Stimulated activated CD8-positive, alpha-beta memory T cell treated with anti-CD3 and anti-CD28 coated beads, Interleukin-12 subunit alpha, Interleukin-12 subunit beta, amount 100 ng/mL, for 1 hour (primary cell): ENCODE measurements at regions not wholly inside any gene's neighbourhood (a gene's known extent, or its start where the extent isn't known, plus 50 kb on each side); places are given as distances from the start of the nearest gene placed in this dataset.

ENCODE experiments used
- DNase-seq: peaks from one replicate; pipeline ENCODE4 v3.0.0-alpha.2; 2020; ENCODE audit warnings: low read depth

DNA sequence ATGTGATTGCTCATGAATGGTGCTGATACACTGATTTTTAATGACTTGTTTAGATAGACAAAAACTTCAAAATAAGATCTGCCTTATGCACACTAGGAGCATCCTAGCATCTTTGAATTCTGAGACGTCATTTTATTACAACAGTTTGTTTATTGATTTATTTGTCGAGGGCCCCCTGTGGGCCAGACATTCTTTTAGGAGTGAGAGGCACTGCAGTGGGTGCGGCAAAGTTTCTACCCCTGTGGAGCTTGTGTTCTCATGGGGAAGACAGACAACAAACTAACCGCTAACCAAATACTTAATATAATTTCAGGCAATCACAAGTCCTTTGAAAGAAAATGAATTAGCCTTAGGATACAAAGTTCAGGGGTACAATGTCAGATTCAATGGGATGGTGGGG lies 363.1 kb downstream of the RPS24 start:
- no peak for DNase-seq

DNA sequence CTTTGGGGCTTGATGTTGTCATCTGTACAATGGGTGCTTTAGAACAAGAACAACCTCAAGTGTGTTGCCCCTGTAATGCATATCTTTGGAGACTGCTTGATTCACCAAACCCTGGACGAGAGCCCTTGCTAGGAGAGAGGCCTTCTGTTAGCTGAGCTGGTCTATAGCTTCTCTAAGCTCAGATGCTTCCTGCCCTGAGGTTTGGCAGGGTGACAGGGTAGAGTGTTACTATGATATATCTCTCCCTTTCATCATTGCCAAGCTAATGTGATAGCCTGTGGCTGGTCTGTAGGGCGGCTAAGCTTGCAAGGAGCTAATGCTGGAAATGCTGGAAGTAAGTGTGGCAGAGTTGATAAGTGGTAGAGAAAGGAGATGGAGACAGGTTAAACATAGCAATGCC lies 364.1 kb downstream of the RPS24 start:
- no peak for DNase-seq

DNA sequence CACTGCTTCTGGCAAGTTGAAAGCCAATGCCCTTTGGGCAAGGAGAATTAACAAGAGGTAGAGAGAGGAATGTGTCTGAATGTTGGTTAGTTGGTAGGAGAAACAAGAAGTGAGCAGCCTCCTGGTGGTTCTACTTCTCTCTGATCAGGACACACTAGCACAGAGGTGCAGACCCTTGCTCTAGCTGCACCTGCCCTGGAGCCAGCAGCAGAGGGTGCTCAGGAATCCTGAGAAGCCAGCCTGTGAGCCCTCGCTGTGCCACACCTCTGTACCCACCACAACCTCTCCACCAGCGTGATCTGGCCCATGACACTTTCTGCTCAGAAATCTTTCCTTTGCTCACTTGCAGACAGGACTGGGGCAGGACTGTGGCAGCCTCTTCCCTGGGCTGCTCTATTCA lies 364.7 kb downstream of the RPS24 start:
- no peak for DNase-seq

DNA sequence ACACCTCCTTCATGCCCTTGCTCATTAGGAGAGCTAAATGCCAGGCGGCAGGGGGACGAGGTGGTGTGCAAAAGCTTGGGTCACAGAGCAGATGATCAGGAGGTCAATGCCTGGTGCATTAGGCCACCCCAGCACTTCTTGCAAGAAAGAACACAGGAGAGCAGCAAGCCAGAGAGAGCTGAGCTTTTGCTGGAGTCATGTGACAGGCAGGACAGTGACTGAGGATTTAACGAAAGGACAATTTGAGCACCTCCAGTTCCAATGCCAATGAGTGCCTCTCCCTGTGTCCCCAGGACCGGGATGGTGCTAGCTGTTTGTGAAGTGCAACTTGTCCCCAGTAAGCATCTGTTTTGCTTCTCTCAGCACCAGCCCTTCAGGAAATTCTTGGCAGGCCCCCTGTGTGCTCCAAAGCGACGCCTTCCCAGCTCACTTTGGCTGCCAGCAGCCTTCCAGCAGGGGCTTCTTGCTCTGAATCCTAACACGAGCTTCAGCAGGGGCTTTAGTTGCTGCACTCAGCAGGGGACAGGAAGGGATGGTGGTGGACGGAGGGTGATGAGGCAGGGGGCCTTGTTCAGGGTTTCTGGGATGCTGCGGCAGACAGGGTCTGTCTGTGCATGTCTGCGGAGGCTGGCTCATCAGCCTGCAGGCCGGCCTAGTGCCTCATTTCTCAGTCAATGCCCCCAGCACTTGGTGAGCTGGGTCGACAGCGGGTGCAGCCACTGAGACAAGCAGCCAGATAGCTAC lies 368.1 kb downstream of the RPS24 start:
- no peak for DNase-seq

DNA sequence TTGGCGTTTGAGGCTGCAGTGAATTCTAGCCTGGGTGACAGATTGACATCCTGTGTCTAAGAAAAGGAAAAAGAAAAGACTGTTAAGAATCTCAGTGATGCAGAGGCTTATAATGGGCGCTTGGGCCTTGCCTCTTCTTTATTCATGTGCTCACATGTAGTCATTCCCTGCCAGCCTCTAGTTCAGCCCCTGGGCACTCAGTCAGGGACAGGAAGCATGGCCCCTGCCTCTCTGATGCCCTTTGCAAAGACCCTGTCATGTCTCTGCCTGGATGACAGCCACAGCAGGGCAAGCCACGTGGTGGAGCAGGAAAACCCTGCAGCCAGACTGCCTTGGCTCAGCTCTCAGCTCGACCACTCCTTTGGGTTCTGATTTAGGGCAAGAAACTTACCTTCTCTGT lies 368.9 kb downstream of the RPS24 start:
- no peak for DNase-seq

DNA sequence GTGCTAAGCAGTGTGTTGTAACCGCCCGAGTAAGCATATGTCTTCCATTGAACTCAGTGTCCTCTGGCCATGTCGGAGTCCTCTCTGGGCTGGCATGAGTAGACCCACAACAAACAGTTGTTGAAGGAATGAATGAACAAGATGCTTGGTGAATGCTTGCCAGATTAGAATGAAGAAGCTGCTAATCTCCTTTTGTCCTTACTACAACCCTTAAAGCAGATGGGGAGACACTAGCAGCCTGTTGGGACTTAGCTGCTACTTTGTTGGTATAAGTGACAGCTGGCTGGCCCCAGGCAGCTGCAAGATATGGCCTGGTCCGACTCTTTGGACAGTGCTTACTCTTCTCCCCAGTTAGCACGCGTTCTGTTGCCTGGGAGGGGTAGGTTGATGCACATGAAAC lies 370.1 kb downstream of the RPS24 start:
- no peak for DNase-seq

DNA sequence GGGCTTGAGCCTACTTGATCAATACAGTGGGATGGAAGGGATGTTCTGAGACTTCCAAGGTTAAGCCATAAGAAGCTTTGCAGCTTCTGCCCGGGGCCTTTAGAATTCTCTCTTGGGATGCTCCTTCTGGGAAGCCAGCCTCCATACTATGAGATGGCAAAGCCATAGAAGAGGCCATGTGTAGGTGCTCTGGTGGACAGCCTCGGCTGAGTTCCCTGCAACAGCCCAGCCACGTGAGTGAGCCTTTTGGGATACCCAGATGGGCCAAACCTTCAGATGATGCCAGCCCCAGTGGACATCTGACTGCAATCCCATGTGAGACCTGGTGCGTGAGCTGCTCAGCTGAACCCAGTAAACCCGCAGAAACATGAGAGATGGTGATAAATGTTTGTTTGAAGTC lies 370.6 kb downstream of the RPS24 start:
- no peak for DNase-seq

DNA sequence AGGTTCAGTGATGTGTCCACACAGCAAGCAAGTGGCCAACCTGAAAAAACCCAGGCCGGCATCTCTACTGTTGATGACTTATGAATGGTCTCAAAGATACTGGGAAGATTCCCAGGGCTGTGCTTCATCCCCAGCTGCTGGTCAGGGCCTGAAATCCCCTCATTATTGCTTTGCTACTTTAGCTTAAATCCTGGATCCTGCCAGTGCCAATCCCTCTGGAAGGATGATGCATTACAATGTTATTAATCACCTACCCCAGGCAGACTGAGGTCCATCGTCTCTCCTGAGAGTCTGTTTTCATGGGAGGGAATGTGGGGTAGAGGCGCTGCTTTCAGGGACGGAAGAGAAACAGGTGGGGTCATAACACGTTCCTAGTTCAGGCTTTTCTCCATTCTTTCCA lies 371.6 kb downstream of the RPS24 start:
- DNase-seq: no peak

DNA sequence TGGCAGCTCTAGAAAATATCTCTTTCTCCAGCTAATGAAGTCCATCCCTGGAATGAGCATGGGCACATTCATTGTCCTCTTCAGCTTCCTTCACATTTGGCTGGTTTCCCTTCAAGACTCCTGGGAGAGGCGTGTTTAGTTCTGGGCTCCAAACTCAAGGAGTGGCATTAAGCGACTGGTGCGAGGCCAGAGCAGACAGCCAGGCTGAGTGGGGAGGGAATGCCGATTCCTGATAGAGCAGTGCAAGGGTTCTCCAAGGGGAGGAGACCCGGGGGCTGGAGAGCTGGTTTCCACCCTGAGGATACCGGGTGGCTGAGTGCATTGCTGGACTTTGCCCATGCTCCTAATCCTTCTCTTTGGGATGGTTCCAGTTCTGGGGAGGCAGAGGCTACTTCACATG lies 372.1 kb downstream of the RPS24 start:
- DNase-seq: no peak

DNA sequence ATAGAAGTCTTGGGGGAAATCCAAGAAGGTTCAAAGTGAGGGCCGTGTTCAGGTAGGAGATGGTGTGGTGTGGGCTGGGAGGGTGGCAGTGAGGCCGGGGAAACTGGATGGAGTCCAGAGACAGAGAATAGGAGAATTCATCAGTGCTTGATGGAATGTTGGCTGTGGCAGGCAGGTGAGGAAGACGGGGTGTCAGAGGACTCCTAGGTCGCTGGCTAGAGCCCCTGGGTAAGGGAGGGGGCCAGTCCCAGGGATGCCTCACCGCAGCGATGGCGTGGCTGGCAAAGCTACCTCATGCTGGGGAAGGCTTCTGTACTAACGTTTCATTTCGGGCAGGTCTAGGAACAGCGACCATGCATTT lies 373.0 kb downstream of the RPS24 start:
- no peak for DNase-seq

DNA sequence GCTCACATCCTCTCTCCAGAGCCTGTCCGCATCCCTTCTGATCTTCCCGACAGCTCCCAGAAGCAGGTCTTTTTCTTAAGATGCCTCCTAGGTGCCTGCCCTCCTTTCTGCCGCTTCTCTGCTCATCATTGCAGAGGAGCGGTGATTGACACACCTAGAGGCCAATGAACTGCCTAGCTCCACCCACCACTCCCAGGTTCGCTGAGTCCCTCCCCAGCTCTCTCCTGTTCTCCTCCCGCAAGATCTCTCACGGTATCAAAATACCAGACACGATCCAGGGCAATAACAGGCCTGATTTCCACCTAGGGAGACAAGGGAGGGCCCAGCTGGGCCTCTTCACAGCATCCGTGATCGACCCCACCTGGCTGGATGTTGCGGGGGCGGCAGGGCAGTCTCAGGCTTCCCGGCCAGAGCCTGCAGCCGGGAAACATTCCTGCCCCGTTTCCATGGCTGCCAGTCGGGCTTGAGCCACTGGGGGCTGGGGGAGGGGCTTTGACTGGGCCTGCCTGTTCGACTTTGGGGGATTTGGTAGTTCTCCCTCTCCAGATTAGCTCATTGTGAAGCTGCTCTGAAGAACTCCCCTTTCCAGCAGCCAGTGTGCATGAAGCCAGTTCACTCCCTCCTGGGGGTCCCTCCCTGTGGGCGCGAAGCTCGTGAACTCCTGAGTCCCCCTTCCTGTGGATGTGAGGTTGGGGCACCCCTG lies 373.5 kb downstream of the RPS24 start:
- peak; percentile 38 for DNase-seq

DNA sequence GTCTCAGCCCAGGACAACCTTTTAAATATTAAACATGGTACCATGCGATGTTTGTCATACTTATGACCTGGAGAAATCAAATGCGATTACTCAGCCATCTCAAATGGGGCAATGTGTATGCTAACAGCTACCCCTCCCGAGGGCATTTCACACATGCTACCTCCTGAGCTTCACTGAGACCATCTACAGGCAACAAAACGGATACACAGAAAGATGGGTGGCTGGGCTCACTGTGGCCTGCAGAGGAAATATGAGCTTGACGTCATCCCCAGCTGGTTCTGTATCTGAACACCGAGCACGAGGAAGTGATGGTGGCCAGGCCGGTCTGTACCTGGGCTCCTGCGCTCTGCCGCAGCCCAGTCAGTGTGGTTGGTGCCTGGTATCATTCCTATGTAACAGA lies 374.3 kb downstream of the RPS24 start:
- DNase-seq: no peak

DNA sequence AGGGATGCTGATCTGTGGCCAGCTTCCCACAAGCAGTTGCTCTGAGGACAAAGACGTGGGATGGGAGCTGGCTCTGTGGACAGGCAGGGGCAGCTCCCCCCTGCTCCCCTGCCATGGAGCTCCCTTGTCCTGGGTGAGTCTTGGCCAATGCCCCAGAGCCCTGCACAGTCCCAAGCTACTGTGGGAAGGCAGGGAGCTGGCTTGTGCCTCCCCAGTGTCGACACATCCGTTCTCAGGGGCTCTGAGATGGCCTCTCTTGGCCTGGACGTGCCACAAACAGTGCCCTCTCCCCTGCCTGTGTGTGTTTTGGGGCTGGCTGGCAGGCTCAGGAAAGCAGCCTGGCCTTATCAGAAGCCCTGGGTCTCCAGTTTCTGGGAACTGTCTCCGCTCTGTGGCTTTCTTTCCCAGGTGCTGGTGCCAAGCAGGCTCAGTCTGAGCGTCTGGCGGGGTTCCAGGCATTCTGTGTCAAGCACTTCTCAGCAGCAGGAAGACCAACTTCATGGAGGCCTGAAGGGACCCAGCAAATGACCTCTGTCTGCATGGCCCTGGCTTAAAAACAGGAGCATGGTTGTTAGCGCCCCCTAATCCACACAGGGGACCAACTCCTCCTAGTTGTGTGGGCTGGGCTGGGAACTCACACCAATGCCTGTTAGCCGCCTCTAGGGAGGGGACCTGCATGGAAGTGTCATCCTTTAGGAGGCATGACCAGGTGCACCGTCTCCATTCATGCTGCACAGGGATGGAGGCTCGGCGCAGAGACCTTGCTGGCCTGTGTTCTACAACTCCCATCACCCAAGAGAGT lies 375.2 kb downstream of the RPS24 start:
- DNase-seq: no peak

DNA sequence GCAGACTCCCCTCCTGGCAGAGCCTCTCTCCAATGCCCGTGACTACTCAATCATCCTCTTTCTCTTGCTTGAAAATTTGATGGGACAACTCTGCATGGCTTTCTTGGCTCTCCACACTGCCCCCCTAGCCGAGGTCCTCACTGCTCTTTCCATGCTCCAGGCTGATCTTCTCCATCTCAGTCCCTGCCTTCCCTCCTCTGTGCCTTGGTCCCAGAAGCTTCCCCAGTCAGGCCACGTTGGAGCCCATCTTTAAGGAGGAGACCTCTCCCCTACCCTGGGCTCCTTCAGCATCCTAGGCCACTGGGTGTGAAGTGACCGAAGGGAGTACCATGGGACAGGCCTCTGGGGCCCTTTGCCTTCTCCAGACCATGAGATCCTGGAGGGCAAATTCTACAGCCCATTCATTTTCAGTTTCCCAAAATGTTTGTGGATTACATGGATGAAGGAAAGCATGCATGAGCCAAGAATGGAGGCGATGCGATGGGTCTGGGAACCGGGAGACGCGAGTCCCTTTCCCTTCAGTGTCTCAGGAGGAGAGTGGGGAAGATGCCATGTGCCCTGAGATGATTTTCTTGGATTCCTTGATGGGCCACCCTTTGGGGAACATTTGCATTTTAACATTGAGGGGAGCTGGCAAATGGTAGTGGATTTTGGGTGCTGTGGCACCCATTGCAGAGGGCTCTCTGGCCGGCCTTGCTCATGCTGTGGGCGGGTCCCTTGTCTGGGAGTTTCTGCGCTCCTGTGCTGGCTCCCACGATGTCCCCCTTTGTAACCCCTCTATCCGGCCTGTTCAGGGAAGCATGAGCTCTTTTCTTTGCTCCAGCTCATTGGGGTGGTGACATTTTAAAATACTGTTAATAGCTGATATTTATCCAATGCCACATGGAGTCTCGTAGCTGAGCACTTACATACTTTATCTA lies 376.6 kb downstream of the RPS24 start:
- no peak for DNase-seq

DNA sequence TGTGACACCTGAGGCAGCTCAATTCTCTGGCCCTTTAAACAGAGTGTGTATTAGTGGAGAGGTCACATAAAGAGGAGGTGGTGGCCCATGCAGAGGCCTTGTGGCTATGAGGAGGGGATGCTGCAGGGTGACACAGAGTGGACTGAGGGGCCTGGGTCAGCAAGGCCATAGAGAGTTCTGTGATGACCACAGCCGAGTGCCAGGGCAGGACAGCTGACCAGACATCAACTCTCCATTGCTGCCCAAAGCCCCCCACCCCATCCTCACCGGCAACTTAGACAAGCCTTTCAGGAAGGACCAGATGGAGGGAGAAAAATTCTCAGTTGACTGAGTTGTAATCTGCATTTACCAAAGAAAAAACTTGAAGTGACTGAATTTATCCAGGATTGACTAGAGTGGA lies 378.1 kb downstream of the RPS24 start:
- no peak for DNase-seq

DNA sequence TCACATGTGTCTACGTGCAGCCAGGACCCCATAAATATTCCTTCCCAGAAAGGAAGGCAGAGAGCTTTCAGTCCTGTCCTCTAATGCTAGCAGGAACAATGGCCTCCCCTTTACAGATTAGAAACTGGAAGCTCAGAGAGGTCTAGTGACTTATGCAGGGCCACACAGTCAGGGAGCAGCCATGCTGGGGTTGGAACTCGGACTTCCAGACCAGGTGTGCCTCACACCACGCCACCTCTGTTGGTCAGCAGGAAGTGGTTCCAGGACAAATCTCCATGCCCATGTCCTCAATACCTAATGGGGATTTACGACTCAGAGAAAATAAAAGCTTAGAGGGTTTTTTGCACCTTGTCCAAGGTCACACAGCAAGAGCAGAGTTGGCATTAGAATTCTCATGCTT lies 378.9 kb downstream of the RPS24 start:
- DNase-seq: no peak

DNA sequence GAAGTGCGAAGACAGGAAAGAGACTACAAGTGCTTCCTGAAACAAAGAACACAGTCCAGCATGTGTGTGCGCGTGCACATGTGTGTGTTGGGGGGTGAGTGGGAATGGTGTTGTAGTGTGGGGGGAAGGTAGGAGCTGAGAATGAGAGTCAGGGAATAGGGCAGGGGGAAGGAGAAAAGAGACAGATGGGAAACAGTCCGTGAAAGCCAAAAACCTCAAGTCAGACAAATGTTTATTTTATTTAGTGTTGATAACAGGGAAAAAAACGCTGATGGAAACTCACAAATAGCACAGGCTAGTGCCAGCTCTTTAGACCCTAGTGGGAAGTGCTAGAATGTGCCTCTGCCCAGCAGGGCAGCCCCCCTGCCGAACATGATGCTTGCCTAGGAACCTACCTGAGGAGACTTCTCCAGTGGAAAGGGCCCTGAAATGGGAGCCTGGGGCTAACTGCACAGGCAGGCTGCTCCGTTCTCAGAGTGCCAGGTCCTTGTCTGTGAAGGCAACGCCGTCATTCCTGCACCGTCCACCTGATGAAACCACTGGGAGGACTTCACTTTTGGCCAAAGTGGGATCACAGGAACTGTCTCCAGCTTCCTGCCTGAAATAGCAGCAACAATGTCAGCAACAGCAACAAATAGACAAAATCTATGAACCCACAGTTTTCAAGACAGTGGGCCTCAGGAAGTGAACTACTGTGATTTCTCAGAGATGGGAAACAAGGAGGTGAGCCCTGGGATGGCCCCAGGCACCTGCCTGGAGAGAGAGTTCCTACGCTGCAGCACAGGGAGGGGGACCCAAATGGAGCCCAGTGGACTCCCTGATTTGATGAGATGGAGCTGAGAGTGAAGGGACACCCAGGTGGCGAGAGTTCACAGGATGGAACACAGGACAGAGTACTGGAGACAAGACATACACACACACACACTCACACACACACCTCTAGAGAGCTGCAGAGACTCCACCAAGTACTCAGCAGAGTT lies 379.7 kb downstream of the RPS24 start:
- DNase-seq: no peak

DNA sequence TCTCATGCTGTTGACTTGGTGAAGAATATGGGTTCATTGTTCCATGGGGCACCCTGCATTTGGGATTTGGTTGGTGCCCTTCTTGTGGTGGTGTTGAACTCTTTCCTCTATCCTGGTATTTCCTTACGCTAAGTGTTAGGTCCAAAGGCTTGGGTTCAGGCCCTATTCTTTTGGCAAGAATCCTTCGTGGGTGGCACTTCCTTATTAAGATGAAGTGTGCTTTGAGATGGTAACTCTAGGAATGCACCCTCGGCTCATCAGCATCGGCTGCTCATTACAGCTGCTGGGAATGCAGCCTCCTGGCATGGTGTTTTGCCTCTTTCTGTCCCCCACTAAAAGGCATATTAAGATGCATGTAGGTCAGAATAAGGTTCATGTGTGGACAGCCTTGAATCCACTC lies 380.7 kb downstream of the RPS24 start:
- DNase-seq: no peak

DNA sequence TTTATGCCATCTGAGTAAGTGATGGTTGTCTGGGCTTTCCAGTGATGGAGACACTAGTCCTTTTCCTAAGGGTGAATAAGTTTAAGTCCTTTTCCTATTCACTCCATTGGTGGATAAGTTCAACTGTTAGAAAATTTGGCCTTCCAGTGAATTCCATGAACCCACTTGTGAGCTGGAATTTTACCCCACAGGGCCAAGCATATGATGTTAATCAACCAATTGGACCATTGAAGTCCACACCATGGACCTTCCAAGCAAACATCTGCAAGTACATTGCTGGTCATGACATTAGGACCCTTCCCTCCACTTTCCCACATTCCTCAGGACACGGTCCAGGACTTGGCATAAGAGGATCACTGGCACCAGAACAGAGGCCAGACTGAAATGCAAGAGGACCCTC lies 381.4 kb downstream of the RPS24 start:
- DNase-seq: no peak

DNA sequence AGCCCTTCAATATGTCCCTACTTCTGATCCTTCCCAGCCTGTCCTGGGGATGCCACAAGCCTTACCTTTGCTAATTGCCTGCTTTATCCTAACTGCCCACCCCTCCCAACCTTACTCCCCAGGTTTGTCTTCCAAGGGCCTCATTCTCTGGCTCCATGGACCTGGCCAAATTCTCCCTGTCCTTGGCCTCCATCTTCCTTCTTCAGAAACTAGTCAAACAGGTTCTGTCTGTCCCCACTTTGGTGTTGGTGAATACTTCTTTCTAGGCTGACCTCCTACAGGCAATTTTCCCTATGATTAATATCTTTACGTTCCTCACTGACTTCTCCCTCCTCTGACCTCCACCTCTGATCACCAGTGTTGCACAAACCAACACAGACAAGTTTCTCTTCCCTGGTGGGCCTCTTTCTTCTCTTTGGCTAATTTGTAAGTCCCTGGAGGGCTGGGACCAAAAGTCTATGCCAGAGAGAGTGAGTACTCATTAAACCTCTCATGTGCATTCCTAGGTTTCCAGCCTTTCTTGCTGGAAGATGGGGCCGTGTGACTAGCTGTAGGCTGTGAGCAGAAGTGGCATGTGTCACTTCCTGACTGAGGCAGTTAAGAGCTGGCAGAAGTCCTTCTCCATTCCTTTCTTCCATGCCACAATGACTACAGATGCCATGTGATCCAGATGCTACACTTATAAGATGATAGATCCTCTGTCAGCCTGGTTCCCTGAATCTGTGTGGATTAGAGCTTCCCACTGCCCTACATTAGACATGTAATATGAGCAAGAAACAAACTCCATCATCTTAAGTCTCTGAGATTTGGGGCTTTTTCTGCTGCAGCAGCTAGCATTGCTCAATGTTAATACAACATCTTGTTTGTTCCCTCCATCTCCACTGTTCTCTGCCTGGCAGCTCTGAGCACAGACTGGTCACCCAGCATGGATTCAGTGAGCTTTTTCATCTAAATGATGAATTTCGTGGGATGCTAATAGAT lies 382.7 kb downstream of the RPS24 start:
- DNase-seq: no peak
